ENCODE measurements at regions not wholly inside any gene's neighbourhood (a gene's known extent, or its start where the extent isn't known, plus 50 kb on each side); places are given as distances from the start of the nearest gene placed in this dataset.

DNA sequence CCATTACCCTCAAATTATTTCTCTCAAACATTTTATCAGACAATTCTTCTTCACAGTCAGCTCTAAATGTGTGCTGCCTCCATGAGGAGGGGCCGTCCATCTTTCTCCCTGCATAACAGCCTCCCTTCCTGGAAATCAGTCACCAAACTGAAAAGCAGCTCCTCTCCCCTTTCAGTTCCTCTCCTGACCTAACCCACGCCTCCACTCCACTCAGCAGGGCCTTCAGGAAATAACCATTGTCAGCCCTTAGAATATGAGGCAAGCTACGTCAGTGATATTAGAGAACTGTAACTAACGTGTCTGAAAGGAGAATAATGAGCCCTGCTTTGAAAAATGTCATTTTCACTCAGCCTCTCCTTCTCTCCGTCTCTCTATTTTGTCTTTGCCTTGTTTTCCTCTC, 116.2 kb downstream of the OLFM4 start:
- ATAC-seq = no peak

- peak; percentile 65 for ATAC-seq
Observed at GRCh38 chr13:53150568-53150967, 122.0 kb downstream of the OLFM4 start.

GRCh38 chr13:53151336-53152056, 122.9 kb downstream of the OLFM4 start:
- peak; percentile 67 for ATAC-seq

GRCh38 chr13:53152057-53152421, 123.4 kb downstream of the OLFM4 start:
- no peak for ATAC-seq

- no peak for ATAC-seq
Observed at GRCh38 chr13:53158201-53158600, 129.6 kb downstream of the OLFM4 start.

GRCh38 chr13:53159431-53159830, 130.8 kb downstream of the OLFM4 start:
- ATAC-seq = no peak

DNA sequence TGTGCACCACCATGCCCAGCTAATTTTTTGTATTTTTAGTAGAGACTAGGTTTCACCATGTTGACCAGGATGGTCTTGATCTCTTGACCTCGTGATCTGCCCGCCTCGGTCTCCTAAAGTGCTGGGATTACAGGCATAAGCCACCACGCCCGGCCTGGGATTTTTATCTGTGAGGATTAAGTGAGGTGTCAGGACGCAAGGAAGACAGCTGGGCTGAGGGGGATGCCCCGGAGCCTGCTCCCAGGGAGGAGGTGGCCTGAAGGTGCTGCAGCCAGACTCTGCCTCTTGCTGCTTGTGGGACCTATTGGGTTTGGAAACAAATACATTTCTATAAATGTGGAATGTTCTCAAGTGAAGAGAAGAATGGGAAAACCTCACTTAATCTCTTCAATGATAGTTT, 131.6 kb downstream of the OLFM4 start:
- ATAC-seq = no peak

DNA sequence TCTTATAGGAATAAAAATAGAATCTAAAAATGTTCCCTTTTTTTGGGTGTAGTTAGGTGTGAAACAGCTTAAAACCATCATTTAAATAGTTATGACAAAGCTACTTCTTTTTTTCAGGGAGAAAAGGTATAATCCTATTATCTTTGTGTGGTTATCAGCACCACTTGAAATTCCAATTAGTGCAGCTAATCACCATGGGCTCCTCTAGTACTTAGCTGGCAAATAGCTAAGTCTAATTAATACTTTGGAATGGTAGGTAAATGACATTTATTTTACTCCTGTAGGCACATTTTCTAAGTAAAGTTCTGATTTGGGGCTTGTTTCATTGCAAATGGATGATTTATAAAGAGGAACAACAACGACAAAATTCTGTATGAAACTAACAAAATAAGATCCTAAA, 132.6 kb downstream of the OLFM4 start:
- ATAC-seq = no peak

- no peak for ATAC-seq
Observed at GRCh38 chr13:53165261-53165660, 136.6 kb downstream of the OLFM4 start.

DNA sequence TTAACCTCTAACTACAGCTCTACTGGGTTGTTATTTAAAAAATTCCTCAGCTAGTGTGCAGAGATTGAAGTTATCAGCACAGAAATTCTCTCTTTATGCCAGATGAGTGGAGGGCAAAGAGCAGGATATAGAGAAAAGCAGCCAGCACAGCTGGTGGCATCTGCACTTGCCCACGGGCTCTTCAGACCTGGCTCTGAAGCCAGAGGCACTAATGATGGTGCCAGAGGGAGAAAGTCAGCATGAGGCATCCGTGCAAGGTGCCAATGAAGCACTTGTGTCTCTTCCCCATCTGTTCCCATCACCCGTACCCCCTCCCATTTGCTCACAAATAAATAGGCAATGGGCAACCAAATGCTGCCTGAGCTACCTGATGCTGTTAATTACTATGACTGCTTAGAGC, 138.9 kb downstream of the OLFM4 start:
- no peak for ATAC-seq

GRCh38 chr13:53170910-53171309, 142.3 kb downstream of the OLFM4 start:
- no peak for ATAC-seq

GRCh38 chr13:53174545-53174944, 145.9 kb downstream of the OLFM4 start:
- no peak for ATAC-seq

DNA sequence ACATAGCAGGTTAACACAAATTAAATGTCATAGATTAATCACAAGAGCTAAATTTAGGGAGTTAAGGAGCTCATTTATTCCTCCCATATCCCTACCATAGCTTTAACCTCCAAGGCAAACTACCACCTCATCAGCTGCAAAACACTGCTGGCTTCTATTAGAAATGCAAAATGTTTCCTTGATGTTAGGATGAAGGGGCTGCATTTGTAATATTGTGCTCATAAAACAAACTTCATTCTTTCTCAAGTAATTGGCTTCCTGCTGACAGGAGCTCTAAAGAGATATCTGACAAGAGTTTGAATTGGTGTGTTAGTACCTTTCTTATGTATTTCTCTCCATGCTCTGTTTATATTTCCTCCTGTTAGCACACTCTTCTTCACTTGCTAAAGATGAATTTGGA, 152.1 kb downstream of the OLFM4 start:
- ATAC-seq = no peak

GRCh38 chr13:53182724-53183123, 154.1 kb downstream of the OLFM4 start:
- no peak for ATAC-seq

DNA sequence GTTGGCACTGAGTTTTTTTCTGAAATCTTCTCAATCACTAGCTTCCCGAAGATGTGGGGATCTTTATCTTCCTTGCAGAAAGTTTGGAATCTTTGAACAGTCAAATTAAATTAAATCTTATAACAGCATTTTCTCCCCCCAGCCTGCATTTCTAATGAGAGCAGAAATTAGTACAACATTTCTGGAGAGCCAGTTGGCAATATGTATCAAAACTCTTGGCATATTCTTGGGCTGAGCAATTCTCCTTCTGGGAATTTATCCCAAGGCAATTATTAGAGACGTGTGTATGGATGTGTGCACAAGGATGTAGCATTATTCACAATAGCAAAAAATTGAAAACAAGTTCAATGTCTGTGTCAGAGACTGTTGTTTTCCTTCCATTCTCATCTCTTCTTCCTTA, 159.5 kb downstream of the OLFM4 start:
- no peak for ATAC-seq

DNA sequence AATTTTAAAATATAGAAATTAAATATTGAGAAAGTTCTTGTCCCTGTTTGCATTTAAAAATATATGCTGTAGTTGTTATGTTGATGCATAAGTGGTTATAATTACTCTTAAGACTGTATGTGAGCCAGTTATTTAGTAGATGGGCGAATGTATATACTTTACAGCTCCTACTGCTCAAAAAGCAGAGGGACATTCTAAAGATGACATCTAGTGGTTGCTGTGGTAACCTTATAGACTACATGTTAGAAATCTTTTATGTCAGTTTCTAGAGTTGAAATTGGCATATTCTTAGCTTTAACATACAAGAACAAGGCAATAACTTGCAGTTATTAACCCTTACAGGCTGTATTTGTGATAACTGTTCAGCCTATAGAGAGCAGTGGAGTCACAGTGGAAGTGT, 160.5 kb downstream of the OLFM4 start:
- no peak for ATAC-seq

DNA sequence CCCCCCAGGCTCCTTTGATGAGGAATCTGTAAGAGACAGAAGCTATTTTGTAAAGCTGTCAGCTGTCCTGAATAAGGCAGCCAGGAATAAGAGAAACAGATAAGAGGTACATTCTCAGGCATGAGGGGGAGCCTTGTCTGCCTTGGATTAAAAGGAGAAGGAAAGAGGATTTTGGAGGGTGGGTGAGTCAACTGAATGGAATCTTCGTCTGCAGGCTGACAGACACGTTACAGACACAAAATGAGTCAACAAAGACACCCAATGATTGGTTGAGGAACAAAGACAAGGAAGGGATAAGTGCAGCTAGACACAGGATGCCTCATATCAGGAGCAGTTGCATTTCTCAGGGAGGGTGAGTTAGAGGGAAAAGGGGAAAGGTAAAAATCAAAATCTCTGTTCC, 162.5 kb downstream of the OLFM4 start:
- ATAC-seq = peak; percentile 70

- ATAC-seq = no peak
Observed at GRCh38 chr13:53197424-53197823, 168.8 kb downstream of the OLFM4 start.

GRCh38 chr13:53198017-53198416, 169.4 kb downstream of the OLFM4 start:
- no peak for ATAC-seq

GRCh38 chr13:53198736-53199135, 170.1 kb downstream of the OLFM4 start:
- no peak for ATAC-seq

GRCh38 chr13:53200075-53200474, 171.5 kb downstream of the OLFM4 start:
- ATAC-seq = no peak

- peak; percentile 62 for ATAC-seq
Observed at GRCh38 chr13:53200498-53201453, 172.2 kb downstream of the OLFM4 start.

- ATAC-seq = peak; percentile 67
Observed at GRCh38 chr13:53201454-53202225, 173.0 kb downstream of the OLFM4 start.

All from esophagus mucosa (tissue), 1 donor.